ENCODE measurements at regions not wholly inside any gene's neighbourhood (a gene's known extent, or its start where the extent isn't known, plus 50 kb on each side); places are given as distances from the start of the nearest gene placed in this dataset.

DNA sequence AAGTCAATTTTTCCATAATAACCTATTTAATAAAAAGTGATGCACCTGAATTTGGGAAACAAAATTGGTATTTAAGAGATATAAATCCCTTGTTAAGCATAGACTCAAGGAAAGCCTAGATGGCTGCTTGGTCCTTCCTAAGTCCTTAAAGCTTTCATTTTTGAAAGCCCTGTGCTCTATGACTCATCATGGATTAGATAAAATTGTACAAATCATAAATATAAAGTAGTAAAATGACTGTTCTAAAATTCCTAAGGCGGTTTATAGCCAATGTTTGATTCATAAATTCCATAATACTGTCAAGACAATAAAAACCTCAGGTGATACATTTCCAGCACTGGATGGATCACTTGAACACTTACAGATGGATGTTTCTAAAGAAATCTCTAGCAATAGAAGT is 730.8 kb upstream of the EPHA6 start:
- ATAC-seq (ENCODE audit: insufficient read depth, low FRiP score) (no peak), DNase-seq (no peak)
- TF ChIP-seq, protein P1, sequence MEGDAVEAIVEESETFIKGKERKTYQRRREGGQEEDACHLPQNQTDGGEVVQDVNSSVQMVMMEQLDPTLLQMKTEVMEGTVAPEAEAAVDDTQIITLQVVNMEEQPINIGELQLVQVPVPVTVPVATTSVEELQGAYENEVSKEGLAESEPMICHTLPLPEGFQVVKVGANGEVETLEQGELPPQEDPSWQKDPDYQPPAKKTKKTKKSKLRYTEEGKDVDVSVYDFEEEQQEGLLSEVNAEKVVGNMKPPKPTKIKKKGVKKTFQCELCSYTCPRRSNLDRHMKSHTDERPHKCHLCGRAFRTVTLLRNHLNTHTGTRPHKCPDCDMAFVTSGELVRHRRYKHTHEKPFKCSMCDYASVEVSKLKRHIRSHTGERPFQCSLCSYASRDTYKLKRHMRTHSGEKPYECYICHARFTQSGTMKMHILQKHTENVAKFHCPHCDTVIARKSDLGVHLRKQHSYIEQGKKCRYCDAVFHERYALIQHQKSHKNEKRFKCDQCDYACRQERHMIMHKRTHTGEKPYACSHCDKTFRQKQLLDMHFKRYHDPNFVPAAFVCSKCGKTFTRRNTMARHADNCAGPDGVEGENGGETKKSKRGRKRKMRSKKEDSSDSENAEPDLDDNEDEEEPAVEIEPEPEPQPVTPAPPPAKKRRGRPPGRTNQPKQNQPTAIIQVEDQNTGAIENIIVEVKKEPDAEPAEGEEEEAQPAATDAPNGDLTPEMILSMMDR (IDR thresholded peaks at IDR 0.05; ENCODE audit: control extremely low read depth, extremely low read depth) = no peak
- H3K36me3 ChIP-seq (ENCODE audit: control insufficient read depth in 4 of 4, insufficient read depth in 4 of 4, low read length in 4 of 4) = no peaks in the 10 kb centered on the region
- H3K4me1 ChIP-seq (ENCODE audit: control insufficient read depth in 5 of 5, insufficient read depth in 5 of 5, low read length in 5 of 5) = no peaks in the 10 kb centered on the region
- H3K9me3 ChIP-seq (ENCODE audit: control insufficient read depth in 4 of 4, insufficient read depth in 3 of 4, low read length in 3 of 4) = peaks cover 0 to 2% (median 0%) of the 10 kb centered on the region in 4 donors
- H3K4me3 ChIP-seq = no peak overlapping the region
- H3K9ac ChIP-seq (ENCODE audit: insufficient read depth in 1 of 2, low read length in 2 of 2) = no peak overlapping the region
- no peak overlapping the region for H3K27ac ChIP-seq (ENCODE audit: low read depth in 1 of 2, low read length in 1 of 2)
- H3K27me3 ChIP-seq (ENCODE audit: control insufficient read depth in 3 of 3, insufficient read depth in 3 of 3, low read length in 2 of 3) = no peaks in the 10 kb centered on the region
- WGBS, 2 donors = 75 to 82% methylated on average over 1 of the region's 1 CpG

DNA sequence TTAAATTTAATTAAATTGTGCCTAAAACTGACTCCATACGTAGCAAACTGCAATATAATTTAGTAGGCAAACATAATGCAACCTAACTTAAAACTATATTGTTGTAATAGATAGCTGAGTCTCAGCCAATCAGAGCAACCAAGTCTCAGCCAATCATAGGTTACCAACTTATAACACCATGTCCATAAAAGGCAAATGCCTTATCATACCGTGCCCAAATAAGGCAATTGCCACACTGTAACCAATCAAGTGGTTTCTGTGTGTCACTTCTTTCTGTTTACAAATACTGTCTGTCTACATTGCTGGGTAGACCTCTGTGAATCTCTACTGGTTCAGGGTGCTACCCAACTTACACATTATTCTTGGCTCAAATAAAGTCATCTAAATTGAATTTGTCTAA is 728.4 kb upstream of the EPHA6 start:
- 79 to 82% methylated on average over 2 of the region's 2 CpGs for whole genome bisulfite sequencing, 2 donors
- Histone ChIP-seq H3K9ac (ENCODE audit: insufficient read depth in 1 of 2, low read length in 2 of 2) (no peak overlapping the region), H3K4me1 (ENCODE audit: control insufficient read depth in 5 of 5, insufficient read depth in 5 of 5, low read length in 5 of 5) (no peaks in the 10 kb centered on the region), H3K36me3 (ENCODE audit: control insufficient read depth in 4 of 4, insufficient read depth in 4 of 4, low read length in 4 of 4) (no peaks in the 10 kb centered on the region), H3K4me3 (no peak overlapping the region), H3K27me3 (ENCODE audit: control insufficient read depth in 3 of 3, insufficient read depth in 3 of 3, low read length in 2 of 3) (no peaks in the 10 kb centered on the region), H3K9me3 (ENCODE audit: control insufficient read depth in 4 of 4, insufficient read depth in 3 of 4, low read length in 3 of 4) (peaks cover 0 to 3% (median 0%) of the 10 kb centered on the region in 4 donors), H3K27ac (ENCODE audit: low read depth in 1 of 2, low read length in 1 of 2) (no peak overlapping the region)
- no peak for ATAC-seq (ENCODE audit: insufficient read depth, low FRiP score)
- TF ChIP-seq, protein P1 (IDR thresholded peaks at IDR 0.05; ENCODE audit: control extremely low read depth, extremely low read depth) = no peak
- no peak for DNase-seq

DNA sequence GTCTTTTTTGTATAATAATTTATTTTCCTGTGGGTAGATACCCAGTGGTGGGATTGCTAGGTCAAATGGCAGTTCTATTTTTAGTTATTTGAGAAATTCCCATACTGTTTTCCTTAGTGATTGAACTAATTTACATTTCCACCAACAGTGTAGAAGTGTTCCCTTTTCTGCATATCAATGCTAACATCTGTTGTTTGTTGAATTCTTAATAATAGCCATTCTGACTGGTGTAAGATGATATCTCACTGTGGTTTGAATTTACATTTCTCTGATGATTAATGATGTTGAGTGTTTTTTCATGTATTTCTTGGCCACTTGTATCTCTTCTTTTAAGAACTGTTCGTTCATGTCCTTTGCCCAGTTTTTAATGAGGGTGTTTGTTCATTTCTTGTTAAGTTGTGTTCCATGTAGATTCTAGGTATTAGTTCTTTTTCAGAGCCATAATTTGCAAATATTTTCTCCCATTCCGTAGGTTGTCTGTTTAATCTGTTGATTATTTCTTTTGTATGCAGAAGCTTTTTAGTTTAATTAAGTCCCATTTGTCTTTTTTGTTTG is 713.3 kb upstream of the EPHA6 start:
- 46 to 57% methylated on average over 2 of the region's 2 CpGs for WGBS, 2 donors
- no peak for ATAC-seq (ENCODE audit: insufficient read depth, low FRiP score)

More for the DNA sequence above, 713.3 kb upstream of the EPHA6 start:
- TF ChIP-seq, protein P1 (IDR thresholded peaks at IDR 0.05; ENCODE audit: control extremely low read depth, extremely low read depth) = no peak
- Histone ChIP-seq H3K4me1 (ENCODE audit: control insufficient read depth in 5 of 5, insufficient read depth in 5 of 5, low read length in 5 of 5) (no peaks in the 10 kb centered on the region), H3K9ac (ENCODE audit: insufficient read depth in 1 of 2, low read length in 2 of 2) (no peak overlapping the region), H3K27ac (ENCODE audit: low read depth in 1 of 2, low read length in 1 of 2) (no peak overlapping the region), H3K27me3 (ENCODE audit: control insufficient read depth in 3 of 3, insufficient read depth in 3 of 3, low read length in 2 of 3) (no peaks in the 10 kb centered on the region), H3K36me3 (ENCODE audit: control insufficient read depth in 4 of 4, insufficient read depth in 4 of 4, low read length in 4 of 4) (no peaks in the 10 kb centered on the region), H3K4me3 (no peak overlapping the region), H3K9me3 (ENCODE audit: control insufficient read depth in 4 of 4, insufficient read depth in 3 of 4, low read length in 3 of 4) (peaks cover 0 to 5% (median 0%) of the 10 kb centered on the region in 4 donors)
- no peak for DNase-seq
